ENCODE measurements at regions not wholly inside any gene's neighbourhood (a gene's known extent, or its start where the extent isn't known, plus 50 kb on each side); places are given as distances from the start of the nearest gene placed in this dataset.
A peak's percentile ranks its signal among the peaks of the same experiment; 100 is the strongest.
"Not testable (repeated sequence)": the region's sequence is repeated elsewhere in the genome, so short reads cannot be mapped to it uniquely, and the experiment has no call there.

- DNase-seq (ENCODE audit: low spot score): no peak
- no peak for FAIRE-seq
These were observed 125.2 kb downstream of the ZNF608 start for GRCh38 chr5:124621279-124621678.

DNA sequence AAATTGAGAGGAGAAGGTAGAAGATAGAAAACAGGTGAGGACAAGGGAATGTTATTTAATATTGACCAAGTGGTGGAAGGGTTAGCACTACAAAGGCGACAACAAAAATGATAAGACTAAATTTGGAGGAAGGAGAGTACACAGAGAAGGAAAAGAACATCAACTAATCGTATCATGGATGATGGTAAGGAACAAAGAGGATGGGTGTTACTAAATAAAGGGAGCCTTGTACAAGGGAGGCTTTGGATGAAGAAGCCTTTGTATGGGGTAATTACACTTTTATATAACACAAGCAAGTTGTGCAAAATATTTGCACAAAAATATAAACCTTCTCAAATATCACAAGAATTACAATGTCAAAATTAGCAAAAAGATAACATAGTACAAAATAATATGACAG, 125.7 kb downstream of the ZNF608 start:
- no peak for DNase-seq (ENCODE audit: low spot score)
- no peak for FAIRE-seq

DNA sequence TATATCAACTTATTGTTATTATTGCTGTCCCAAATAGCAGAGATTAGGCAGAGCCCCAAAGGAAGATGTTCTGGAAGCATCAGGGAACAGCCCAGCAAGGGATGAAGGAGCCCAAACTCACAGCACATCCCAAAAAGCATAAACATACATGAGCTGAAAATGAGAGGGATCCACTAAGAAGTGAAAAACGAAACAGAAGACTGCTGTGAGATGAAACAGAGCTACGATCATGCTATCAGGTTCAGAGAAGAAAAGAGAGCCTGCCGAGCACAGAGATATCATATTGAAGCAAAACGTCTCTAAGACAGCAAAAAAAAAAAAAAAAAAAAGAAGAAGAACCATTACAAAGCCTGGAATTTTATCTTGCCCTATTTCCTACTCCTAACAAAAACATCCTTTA, 127.3 kb downstream of the ZNF608 start:
- DNase-seq (ENCODE audit: low spot score) (no peak), FAIRE-seq (no peak)

GRCh38 chr5:124617787-124618186, 128.7 kb downstream of the ZNF608 start:
- no peak for FAIRE-seq
- DNase-seq (ENCODE audit: low spot score): no peak

DNA sequence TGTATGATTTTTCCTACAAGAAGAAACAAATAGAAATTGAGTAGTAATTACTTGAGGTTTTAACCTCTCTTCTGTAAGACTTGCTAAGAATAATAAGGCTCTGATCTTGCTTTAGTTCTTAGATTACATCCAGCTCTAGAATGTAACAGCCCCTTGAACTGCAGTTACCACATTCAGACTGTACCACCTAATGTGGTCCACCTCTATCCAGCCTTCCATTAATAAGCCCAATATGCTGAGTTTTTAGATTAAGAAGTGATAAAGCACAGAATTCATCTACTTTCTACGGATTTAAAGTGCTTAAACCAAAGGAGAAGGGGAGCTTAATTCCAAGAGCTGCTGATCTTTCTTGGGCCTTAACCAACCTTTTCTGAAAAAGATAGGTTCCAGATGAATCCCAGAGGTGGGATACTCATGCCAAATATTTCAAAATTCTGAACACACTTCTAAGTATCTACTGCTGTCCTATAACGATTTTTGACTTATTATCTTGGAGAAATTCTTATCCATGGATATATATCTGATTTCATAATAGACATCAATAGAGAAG, 131.5 kb downstream of the ZNF608 start:
- no peak for FAIRE-seq

GRCh38 chr5:124614105-124614504, 132.3 kb downstream of the ZNF608 start:
- no peak for DNase-seq (ENCODE audit: low spot score)
- peak; percentile 27 for FAIRE-seq

More for the DNA sequence above, 131.5 kb downstream of the ZNF608 start:
- no peak for DNase-seq (ENCODE audit: low spot score)

- FAIRE-seq: no peak
- DNase-seq (ENCODE audit: low spot score): no peak
These were observed 133.0 kb downstream of the ZNF608 start for GRCh38 chr5:124613273-124613953.

- no peak for FAIRE-seq
- no peak for DNase-seq (ENCODE audit: low spot score)
These were observed 134.4 kb downstream of the ZNF608 start for GRCh38 chr5:124612023-124612422.

DNA sequence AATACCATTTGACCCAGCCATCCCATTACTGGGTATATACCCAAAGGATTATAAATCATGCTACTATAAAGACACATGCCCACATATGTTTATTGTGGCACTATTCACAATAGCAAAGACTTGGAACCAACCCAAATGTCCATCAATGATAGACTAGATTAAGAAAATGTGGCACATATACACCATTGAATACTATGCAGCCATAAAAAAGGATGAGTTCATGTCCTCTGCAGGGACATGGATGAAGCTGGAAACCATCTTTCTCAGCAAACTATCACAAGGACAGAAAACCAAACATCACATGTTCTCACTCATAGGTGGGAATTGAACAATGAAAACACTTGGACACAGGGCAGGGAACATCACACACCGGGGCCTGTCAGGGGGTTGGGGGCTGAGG, 135.2 kb downstream of the ZNF608 start:
- FAIRE-seq; DNase-seq (ENCODE audit: low spot score): not testable (repeated sequence)

- not testable (repeated sequence) for DNase-seq (ENCODE audit: low spot score); FAIRE-seq
These were observed 136.8 kb downstream of the ZNF608 start for GRCh38 chr5:124609685-124610084.

GRCh38 chr5:124606543-124606942, 139.9 kb downstream of the ZNF608 start:
- no peak for DNase-seq (ENCODE audit: low spot score)
- no peak for FAIRE-seq

DNA sequence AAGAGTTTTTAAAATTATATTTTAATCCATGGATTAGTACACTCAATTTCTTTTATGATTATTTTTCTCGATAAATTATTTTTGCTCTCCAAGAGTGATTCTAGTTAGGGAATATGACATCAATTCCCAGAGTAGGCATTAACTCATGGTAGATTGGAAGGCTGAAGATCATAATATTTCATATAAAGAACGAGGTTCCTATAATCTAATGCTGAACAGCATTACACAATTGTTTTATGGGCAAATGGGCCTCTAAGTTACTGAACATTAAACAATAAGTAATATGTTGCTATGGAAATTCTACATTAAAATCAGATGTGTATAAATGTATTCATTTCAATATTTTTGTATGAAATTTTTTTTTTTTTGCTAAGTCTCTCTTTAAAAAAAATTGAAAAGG, 140.3 kb downstream of the ZNF608 start:
- no peak for DNase-seq (ENCODE audit: low spot score)
- FAIRE-seq: no peak

GRCh38 chr5:124605541-124605940, 140.9 kb downstream of the ZNF608 start:
- DNase-seq (ENCODE audit: low spot score) (no peak), FAIRE-seq (no peak)

DNA sequence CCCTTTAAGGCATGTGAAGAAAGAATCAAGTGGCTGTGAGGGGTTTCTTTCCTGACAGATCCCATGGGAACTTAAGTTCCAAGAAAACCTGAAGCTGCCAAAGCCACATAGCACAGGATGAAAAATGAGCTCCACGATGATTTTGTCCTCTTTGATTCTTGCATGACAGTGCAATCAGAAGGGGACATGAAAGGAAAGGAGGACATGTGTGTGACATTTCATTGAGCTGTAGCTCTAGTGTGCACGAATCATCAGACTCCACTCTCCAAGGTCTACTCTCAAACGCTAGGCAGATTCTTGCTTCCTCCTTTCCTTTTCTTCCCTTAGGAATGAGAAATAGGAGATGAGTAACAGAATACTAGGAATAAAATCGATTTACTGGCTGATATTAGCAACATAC, 142.0 kb downstream of the ZNF608 start:
- FAIRE-seq: no peak
- DNase-seq (ENCODE audit: low spot score): no peak

DNA sequence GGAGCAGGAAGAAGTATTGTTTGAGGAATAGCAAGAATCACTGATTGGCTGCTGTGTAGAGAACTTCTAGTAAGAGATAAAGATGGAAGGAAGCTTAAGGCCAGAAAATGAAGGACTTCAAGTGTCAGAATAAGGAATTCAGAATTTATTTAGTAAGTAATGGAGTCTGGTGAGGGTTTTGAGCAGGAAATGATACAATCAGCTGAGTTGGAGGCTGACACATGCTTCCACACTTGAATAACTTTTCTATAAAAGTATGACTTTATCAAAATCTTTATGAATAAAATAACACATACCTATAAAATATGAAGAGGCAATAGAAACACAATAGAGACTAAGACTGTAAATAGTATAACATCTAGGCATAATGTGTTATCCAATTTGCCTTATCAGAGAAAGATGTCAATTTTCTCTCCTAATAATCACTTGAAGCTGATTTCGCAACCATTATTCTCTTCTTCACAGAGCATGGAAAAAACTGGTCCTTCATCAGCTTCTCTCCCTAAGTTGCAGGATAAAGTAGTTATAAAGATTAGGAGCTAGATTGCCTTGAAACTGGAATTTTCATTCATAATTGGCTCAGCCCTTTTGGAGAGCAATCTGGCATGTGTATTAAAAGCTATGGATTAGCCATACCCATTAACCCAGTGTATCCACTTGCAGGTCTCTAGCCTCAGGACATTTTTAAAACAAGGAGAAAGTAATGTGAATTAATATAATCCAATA, 143.4 kb downstream of the ZNF608 start:
- FAIRE-seq (peak; percentile 73), DNase-seq (ENCODE audit: low spot score) (peak; percentile 16)

DNA sequence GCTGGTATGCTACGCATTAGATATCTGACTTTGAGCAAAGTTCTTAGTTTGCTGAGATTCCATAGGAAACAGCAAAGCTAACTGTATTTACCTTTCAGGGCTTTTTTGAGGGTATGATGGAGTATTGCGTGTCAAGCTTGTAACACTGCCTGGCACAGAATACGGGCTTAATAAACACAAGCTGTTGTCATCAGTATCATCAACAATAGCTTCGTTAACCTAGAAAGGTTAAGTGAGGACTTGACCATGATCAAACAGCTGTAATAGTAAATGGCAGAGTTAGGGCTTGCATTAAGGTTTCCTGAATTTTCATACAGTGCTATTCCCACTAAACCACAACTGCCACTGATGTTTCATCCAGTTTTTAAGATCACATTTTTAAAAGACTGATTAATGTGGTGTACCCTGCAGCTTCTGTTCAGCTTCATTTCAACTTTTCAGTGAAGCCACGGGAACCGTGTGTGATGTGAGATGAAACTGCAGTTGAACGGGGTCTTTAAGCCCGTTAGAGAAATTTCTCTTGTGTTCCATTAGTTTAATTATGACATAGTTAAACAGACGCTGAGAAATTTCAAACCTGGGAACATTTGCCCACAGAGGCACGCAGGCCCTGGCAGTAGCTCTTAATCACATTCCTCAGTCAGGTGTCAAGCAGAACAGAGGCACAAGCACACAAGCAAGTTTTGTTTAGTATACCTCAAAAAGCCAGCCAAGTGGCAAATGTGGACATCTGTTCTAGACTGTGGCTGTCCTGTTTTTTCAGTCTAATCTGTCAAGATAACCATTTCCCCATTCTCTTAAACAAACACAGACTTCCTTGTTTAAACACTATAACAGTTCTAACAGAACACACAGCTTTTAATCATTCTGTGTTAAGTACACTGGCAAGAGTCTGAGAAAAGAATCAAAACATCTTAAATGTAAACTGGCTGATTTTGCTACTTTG, 147.1 kb downstream of the ZNF608 start:
- DNase-seq (ENCODE audit: low spot score): peak; percentile 81
- peak; percentile 88 for FAIRE-seq

DNA sequence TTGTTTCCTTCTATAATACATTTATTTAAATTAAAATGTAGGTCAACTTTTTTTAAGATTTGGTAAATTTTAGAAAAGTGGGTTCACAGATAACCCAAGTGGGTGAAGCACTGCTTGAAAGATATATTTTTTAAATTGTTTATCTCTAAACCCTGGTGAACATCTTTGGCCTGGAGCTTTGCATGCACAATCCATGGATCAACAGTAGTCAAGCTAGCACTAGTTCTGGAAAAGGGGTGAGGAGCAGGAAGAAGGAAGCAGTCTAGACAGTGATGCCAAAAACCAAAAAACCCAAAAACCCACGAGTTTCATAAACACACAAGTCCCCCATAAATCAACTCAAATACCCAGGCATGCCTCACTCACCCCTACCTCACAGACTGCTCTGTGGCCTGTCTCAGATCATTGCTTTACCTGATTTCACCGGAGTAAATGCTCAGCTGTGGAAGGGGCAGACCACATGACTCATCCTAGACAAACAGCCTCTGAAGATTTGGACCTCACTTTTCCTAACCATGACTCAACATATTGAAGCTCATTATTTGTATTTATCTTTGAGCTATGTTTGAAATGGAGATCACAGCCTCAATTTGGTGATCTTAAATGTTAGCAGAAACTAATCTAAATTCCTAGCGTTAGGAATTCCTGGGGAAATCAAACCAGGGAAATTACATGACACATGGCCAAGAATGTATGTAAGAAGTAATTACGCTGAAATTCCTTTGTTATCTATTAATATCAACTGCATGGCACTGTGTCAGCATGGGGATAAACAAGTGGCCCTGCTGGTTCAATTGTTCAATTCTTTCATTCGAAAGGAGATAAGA, 149.6 kb downstream of the ZNF608 start:
- FAIRE-seq: peak; percentile 98
- peak; percentile 98 for DNase-seq (ENCODE audit: low spot score)

DNA sequence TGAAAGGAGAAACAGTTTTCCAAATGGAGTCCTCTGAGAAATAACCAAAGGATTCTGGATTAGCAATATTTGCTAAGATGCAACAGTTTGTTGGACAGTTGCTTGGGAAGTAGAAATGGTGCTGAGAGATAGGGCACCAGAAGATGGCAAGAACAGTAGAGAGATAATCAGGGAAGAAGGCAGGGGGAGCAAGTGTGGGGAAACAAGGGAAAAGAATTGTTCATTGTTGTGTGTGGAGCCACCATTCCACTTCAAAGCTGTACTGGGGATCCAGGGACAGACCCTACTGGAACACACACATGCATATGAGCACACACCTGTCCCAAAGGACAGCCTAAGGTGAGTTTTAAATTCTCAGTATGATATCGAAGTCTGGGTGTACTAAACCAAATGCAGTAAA, 152.5 kb downstream of the ZNF608 start:
- DNase-seq (ENCODE audit: low spot score): no peak
- FAIRE-seq: no peak

DNA sequence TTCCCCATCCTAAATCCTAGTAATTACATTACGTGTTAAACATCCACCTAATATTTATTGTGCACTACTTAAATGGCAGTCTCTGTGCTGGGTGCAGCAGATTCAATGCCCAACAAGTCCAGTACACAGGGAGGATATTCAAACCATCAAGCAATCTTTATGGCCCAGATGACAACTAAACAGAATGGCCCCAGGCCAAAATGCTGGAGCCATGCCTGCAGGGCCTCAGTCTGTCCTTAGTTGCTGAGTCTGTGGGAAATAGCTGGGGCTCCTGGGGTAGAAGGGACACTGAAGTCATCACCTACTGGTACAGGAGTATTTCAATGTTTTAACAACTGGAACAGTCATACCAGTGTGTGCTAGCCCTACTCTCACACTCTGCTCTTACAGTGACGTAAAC, 153.5 kb downstream of the ZNF608 start:
- DNase-seq (ENCODE audit: low spot score) (no peak), FAIRE-seq (no peak)

GRCh38 chr5:124591583-124591982, 154.9 kb downstream of the ZNF608 start:
- DNase-seq (ENCODE audit: low spot score): no peak
- no peak for FAIRE-seq

DNA sequence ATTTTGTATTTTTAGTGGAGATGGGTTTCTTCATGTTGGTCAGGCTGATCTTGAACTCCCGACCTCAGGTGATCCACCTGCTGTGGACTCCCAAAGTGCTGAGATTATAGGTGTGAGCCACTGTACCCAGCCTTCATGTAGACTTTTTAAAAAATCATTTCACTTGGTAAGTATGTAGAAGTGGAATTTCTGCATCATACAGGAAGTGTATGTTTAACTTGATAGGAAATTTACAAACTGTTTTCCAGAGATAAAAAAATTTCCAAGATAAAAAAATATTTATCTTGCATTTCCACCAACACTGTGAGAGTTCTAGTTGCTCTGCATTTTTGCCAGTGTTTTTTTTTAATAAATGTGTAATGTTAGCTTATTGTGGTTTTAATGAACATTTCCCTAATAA, 155.8 kb downstream of the ZNF608 start:
- DNase-seq (ENCODE audit: low spot score): no peak

More for the DNA sequence above, 155.8 kb downstream of the ZNF608 start:
- FAIRE-seq: no peak

Measured in RCC 7860 (cell line).